IMR-90 (cell line): ENCODE measurements at regions not wholly inside any gene's neighbourhood (a gene's known extent, or its start where the extent isn't known, plus 50 kb on each side); places are given as distances from the start of the nearest gene placed in this dataset.
A peak's percentile ranks its signal among the peaks of the same experiment; 100 is the strongest.

Experiments used
- ATAC-seq: fragments of 200-7000 bp; cut with Tn5 transposase; 2 replicates; pipeline ENCODE4 v1.9.1; 2020; ENCODE audit warnings: low read depth, mild to moderate bottlenecking, moderate library complexity
- BruUV-seq: library from RNA; stranded (reverse); fragments of 400-500 nt; replicated peaks from 2 replicates; lab custom pipeline; 2021; lab: Mats Ljungman, UMichigan
- CTCF ChIA-PET: fragments of 300-600 bp; formaldehyde crosslinking; extraction: SDS; loops from one replicate; lab custom pipeline; 2021; ENCODE audit warnings: antibody characterized with exemption; lab: Yijun Ruan, JAX
- POLR2A ChIA-PET: fragments of 300-600 bp; sonication (Branson Sonifier 250); formaldehyde crosslinking; loops from one replicate; lab custom pipeline; 2022; ENCODE audit warnings: antibody characterized with exemption; ENCODE audit not compliant: unreplicated experiment; lab: Charles Lee
- DNase-seq: peaks from one replicate; pipeline ENCODE4 v3.0.0; 2013
- H2AFZ ChIP-seq: replicated peaks from 2 replicates; pipeline ENCODE3; 2013; ENCODE audit warnings: low read length, mild to moderate bottlenecking; ENCODE audit not compliant: poor library complexity
- H2AK5ac ChIP-seq: 2 replicates; pipeline ENCODE4 v1.6.1; 2013; ENCODE audit warnings: low read depth, low read length, inconsistent platforms
- H2AK9ac ChIP-seq: replicated peaks from 2 replicates; pipeline ENCODE3; 2013; ENCODE audit warnings: mild to moderate bottlenecking, low read depth, low read length, moderate library complexity; ENCODE audit not compliant: poor library complexity
- H2BK120ac ChIP-seq: 2 replicates; pipeline ENCODE4 v1.6.1; 2013; ENCODE audit warnings: low read depth, low read length, inconsistent platforms
- H2BK15ac ChIP-seq: 3 replicates; pipeline ENCODE4 v1.6.1; 2013; ENCODE audit warnings: low read depth, low read length, inconsistent platforms
- H2BK20ac ChIP-seq: 2 replicates; pipeline ENCODE4 v1.6.1; 2013; ENCODE audit warnings: low read depth, mild to moderate bottlenecking, inconsistent platforms, low read length, moderate library complexity
- H2BK5ac ChIP-seq: 2 replicates; pipeline ENCODE4 v1.6.1; 2013; ENCODE audit warnings: mild to moderate bottlenecking, low read depth, low read length, inconsistent platforms; ENCODE audit not compliant: poor library complexity, severe bottlenecking
- H3K14ac ChIP-seq: replicated peaks from 2 replicates; pipeline ENCODE4 v1.6.1; 2013; ENCODE audit warnings: low read depth, low read length, inconsistent platforms
- H3K18ac ChIP-seq: 2 replicates; pipeline ENCODE4 v1.6.1; 2013; ENCODE audit warnings: low read depth, low read length, control low read depth
- H3K23ac ChIP-seq: 2 replicates; pipeline ENCODE4 v1.6.1; 2013; ENCODE audit warnings: low read depth, low read length, inconsistent platforms
- H3K27ac ChIP-seq: 2 replicates; pipeline ENCODE4 v1.5.1; 2013; ENCODE audit warnings: mild to moderate bottlenecking, control low read depth, low read length; ENCODE audit not compliant: insufficient read depth
- H3K27me3 ChIP-seq: 2 replicates; pipeline ENCODE4 v1.6.1; 2013; ENCODE audit warnings: low read length; ENCODE audit not compliant: control insufficient read depth, insufficient read depth
- H3K36me3 ChIP-seq: 2 replicates; pipeline ENCODE4 v1.6.1; 2013; ENCODE audit warnings: low read length, mixed read lengths; ENCODE audit not compliant: control insufficient read depth, insufficient read depth
- H3K4ac ChIP-seq: 2 replicates; pipeline ENCODE4 v1.6.1; 2013; ENCODE audit warnings: low read depth, low read length, inconsistent platforms
- H3K4me1 ChIP-seq: 2 replicates; pipeline ENCODE4 v1.6.1; 2013; ENCODE audit warnings: low read length, mixed read lengths; ENCODE audit not compliant: control insufficient read depth, insufficient read depth
- H3K4me2 ChIP-seq: 2 replicates; pipeline ENCODE4 v1.6.1; 2013; ENCODE audit warnings: low read depth, mild to moderate bottlenecking, control low read depth, low read length, moderate library complexity
- H3K4me3 ChIP-seq: 2 replicates; pipeline ENCODE4 v1.5.1; 2013; ENCODE audit warnings: low read depth, mild to moderate bottlenecking, control low read depth, low read length, moderate library complexity; ENCODE audit not compliant: insufficient read depth
- H3K56ac ChIP-seq: 2 replicates; pipeline ENCODE4 v1.6.1; 2013; ENCODE audit warnings: low read length, inconsistent platforms; ENCODE audit not compliant: insufficient read depth; ENCODE audit errors: extremely low read depth
- H3K79me1 ChIP-seq, 2 experiments: 2 replicates each; pipeline ENCODE4 v1.6.1; 2013; ENCODE audit warnings: low read length in 2 of 2, inconsistent platforms in 1 of 2, low read depth in 1 of 2
- H3K9ac ChIP-seq: 2 replicates; pipeline ENCODE4 v1.6.1; 2013; ENCODE audit warnings: low read depth, low read length, control low read depth
- H3K9me1 ChIP-seq: 2 replicates; pipeline ENCODE4 v1.6.1; 2013; ENCODE audit warnings: low read length, inconsistent platforms; ENCODE audit not compliant: insufficient read depth
- H3K9me3 ChIP-seq: 2 replicates; pipeline ENCODE4 v1.6.1; 2013; ENCODE audit warnings: low read length; ENCODE audit not compliant: control insufficient read depth, insufficient read depth
- H4K20me1 ChIP-seq: 2 replicates; pipeline ENCODE4 v1.6.1; 2013; ENCODE audit warnings: low read length, inconsistent platforms; ENCODE audit not compliant: insufficient read depth
- H4K5ac ChIP-seq: 2 replicates; pipeline ENCODE4 v1.6.1; 2013; ENCODE audit warnings: mild to moderate bottlenecking, low read depth, low read length, control low read depth
- H4K8ac ChIP-seq, 2 experiments: 2 replicates each; pipeline ENCODE4 v1.6.1; 2013; ENCODE audit warnings: low read depth in 2 of 2, low read length in 2 of 2, control low read depth in 1 of 2, inconsistent platforms in 1 of 2
- H4K91ac ChIP-seq: 2 replicates; pipeline ENCODE4 v1.6.1; 2013; ENCODE audit warnings: low read depth, low read length, inconsistent platforms; ENCODE audit not compliant: insufficient read depth
- BHLHE40 ChIP-seq: fragments of 150-350 bp; IDR thresholded peaks from 2 replicates; pipeline ENCODE4 v1.6.1; 2016; ENCODE audit warnings: mild to moderate bottlenecking, low read depth, low read length
- CEBPB ChIP-seq: IDR thresholded peaks from 2 replicates; pipeline ENCODE4 v1.6.1; 2012; ENCODE audit warnings: low read depth, low read length, improper control_type of control experiment
- CHD1 ChIP-seq: IDR thresholded peaks from 2 replicates; pipeline ENCODE4 v1.6.1; 2012; ENCODE audit warnings: low read depth, low read length, improper control_type of control experiment
- ELK1 ChIP-seq: fragments of 150-350 bp; IDR thresholded peaks from 2 replicates; pipeline ENCODE4 v1.6.1; 2016; ENCODE audit warnings: low read depth, mild to moderate bottlenecking, low read length, moderate library complexity, borderline replicate concordance
- MAFK ChIP-seq: IDR thresholded peaks from 2 replicates; pipeline ENCODE4 v1.6.1; 2012; ENCODE audit warnings: low read depth, low read length, improper control_type of control experiment
- NFE2L2 ChIP-seq: fragments of 150-350 bp; IDR thresholded peaks from 2 replicates; pipeline ENCODE4 v1.6.1; 2016; ENCODE audit warnings: low read depth, mild to moderate bottlenecking, low read length
- POLR2A ChIP-seq: IDR thresholded peaks from 2 replicates; pipeline ENCODE4 v1.6.1; 2012; ENCODE audit warnings: mild to moderate bottlenecking, low read depth, low read length
- RAD21 ChIP-seq: IDR thresholded peaks from 2 replicates; pipeline ENCODE4 v1.6.1; 2012; ENCODE audit warnings: low read length, improper control_type of control experiment
- RCOR1 ChIP-seq: IDR thresholded peaks from 2 replicates; pipeline ENCODE4 v1.6.1; 2012; ENCODE audit warnings: mild to moderate bottlenecking, low read length, improper control_type of control experiment; ENCODE audit not compliant: insufficient replicate concordance
- RFX5 ChIP-seq: IDR thresholded peaks from 2 replicates; pipeline ENCODE4 v1.8.0; 2012; ENCODE audit warnings: low read depth, mild to moderate bottlenecking, low read length, moderate library complexity
- SMC3 ChIP-seq: fragments of 150-350 bp; IDR thresholded peaks from 2 replicates; pipeline ENCODE4 v1.6.1; 2016; ENCODE audit warnings: low read depth, mild to moderate bottlenecking, antibody characterized with exemption, low read length, moderate library complexity
- USF2 ChIP-seq: fragments of 150-350 bp; IDR thresholded peaks from 2 replicates; pipeline ENCODE4 v1.6.1; 2017; ENCODE audit warnings: mild to moderate bottlenecking, antibody characterized with exemption, low read length, low read depth
- WGBS, 2 experiments: methylation state at CpG; one replicate each; pipeline versions ENCODE4 v1.1.5 to v1.1.7; 2013; ENCODE audit warnings: missing lambda C conversion rate in 2 of 2; ENCODE audit not compliant: insufficient read length in 1 of 2; ENCODE audit errors: extremely low coverage in 2 of 2; 5-methylcytosine and 5-hydroxymethylcytosine counted together
- dilution Hi-C: fragments of 300-500 bp; cut with HindIII; formaldehyde crosslinking; loops from one replicate; pipeline ENCODE4 v1.14.3; 2018; ENCODE audit warnings: low sequenced_read_pairs; ENCODE audit not compliant: unreplicated experiment
- in situ Hi-C: fragments of 300-500 bp; cut with MboI; formaldehyde crosslinking; loops from 3 replicates; pipeline ENCODE4 v1.14.3; 2019; ENCODE audit warnings: low sequenced_read_pairs, inconsistent platforms, mixed read lengths
- intact Hi-C: fragments of 100-400 bp; cut with micrococcal nuclease; formaldehyde crosslinking; loops from 2 replicates; pipeline ENCODE4 v1.10.0; 2022

GRCh38 chr2:12861344-12861930 is 144.7 kb downstream of the TRIB2 start:
- H3K9ac ChIP-seq: no peak overlapping the region
- peak overlapping the region; percentile 88 for H3K4ac ChIP-seq
- H3K36me3 ChIP-seq: no peaks in the 10 kb centered on the region
- TF ChIP-seq RCOR1: no peak
- TF ChIP-seq RFX5: peak; percentile 51; the same call in 1 of the 2 replicates
- TF ChIP-seq SMC3: 0 out of 2 replicates have a peak, but pooled peaks have one; percentile 4
- TF ChIP-seq NFE2L2: no peak
- TF ChIP-seq BHLHE40: no peak
- TF ChIP-seq MAFK: no peak
- no peak for TF ChIP-seq RAD21
- no peak for TF ChIP-seq USF2
- peak; percentile 79 for TF ChIP-seq CEBPB
- TF ChIP-seq ELK1: no peak
- no peak for TF ChIP-seq POLR2A
- no peak for TF ChIP-seq CHD1
- peak overlapping the region; percentile 19; the same call in 1 of the 2 replicates for H3K27ac ChIP-seq
- H3K4me2 ChIP-seq: peak overlapping the region; percentile 60
- peak overlapping the region; percentile 64 to 90 for H4K8ac ChIP-seq
- no CpG with 5 or more reads among the region's 2 CpGs for WGBS, 2 experiments
- H3K56ac ChIP-seq: no peak overlapping the region
- peak overlapping the region; percentile 89; the same call in 1 of the 2 replicates for H3K18ac ChIP-seq
- peak overlapping the region; percentile 91 for H3K14ac ChIP-seq
- no peak overlapping the region for H3K4me3 ChIP-seq
- intact Hi-C loops (no loop called here), in situ Hi-C loops (no loop called here), dilution Hi-C loops (no loop called here)
- no peaks in the 10 kb centered on the region for H4K20me1 ChIP-seq
- H3K4me1 ChIP-seq: peaks cover 16% of the 10 kb centered on the region
- H2AK5ac ChIP-seq: peak overlapping the region; percentile 87; the same call in 1 of the 2 replicates
- ATAC-seq (peak; percentile 73), DNase-seq (peak; percentile 78)
- no peaks in the 10 kb centered on the region for H3K79me1 ChIP-seq
- H2AK9ac ChIP-seq: no peak overlapping the region
- peak overlapping the region; percentile 96 for H2BK20ac ChIP-seq
- peak overlapping the region; percentile 53; the same call in 1 of the 2 replicates for H3K23ac ChIP-seq
- no TSS peak for BruUV-seq
- H2AFZ ChIP-seq: peak overlapping the region; percentile 82
- POLR2A ChIA-PET: no interaction called here
- peak overlapping the region; percentile 93 for H2BK120ac ChIP-seq
- peaks cover 7% of the 10 kb centered on the region; the same call in 1 of the 2 replicates for H3K9me3 ChIP-seq
- peak overlapping the region; percentile 62 for H2BK5ac ChIP-seq
- CTCF ChIA-PET: no interaction called here
- H2BK15ac ChIP-seq: peak overlapping the region; percentile 87
- H3K9me1 ChIP-seq: peaks cover 8% of the 10 kb centered on the region
- H4K5ac ChIP-seq: peak overlapping the region; percentile 88
- peak overlapping the region; percentile 77 for H4K91ac ChIP-seq
- H3K27me3 ChIP-seq: no peaks in the 10 kb centered on the region
